ENCODE measurements at regions not wholly inside any gene's neighbourhood (a gene's known extent, or its start where the extent isn't known, plus 50 kb on each side); places are given as distances from the start of the nearest gene placed in this dataset.

DNA sequence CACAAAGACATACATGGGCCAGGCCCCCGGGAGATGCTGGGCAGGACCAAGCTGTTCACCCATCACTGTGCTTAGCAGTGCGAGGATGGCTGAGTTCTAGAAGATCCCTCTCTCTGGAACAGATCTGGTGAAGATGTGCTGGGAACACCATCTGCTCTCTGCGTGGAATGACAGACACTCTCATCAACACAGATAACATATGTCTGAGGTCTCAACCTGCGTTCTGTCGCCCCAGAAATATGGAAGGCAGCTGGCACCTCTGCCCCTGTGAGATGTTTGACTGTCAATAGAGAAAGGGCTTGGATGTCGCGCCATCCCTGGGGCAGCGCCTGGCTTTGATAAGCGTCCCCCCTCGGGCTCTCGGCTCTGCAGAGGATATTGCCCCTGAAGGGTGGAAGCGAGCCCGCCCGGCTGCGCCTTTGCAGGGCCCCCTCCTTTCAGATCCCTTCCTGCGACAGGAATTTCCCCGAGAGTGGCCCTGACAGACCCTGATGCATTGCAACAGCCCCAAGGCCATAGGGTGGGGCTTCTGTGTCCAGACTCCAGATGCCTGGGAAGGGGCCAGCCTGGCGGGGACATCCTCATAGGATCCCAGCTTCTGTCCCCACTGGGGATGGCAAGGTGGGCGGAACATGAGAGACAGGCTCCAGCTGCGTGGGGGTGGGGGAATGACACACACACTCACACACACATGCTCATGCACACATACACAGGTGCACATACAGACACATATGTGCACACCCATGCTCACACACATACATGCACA lies 86.9 kb upstream of the ZNF469 start:
- FAIRE-seq (no peak), DNase-seq (ENCODE audit: low spot score in 2 of 2) (no peak)

DNA sequence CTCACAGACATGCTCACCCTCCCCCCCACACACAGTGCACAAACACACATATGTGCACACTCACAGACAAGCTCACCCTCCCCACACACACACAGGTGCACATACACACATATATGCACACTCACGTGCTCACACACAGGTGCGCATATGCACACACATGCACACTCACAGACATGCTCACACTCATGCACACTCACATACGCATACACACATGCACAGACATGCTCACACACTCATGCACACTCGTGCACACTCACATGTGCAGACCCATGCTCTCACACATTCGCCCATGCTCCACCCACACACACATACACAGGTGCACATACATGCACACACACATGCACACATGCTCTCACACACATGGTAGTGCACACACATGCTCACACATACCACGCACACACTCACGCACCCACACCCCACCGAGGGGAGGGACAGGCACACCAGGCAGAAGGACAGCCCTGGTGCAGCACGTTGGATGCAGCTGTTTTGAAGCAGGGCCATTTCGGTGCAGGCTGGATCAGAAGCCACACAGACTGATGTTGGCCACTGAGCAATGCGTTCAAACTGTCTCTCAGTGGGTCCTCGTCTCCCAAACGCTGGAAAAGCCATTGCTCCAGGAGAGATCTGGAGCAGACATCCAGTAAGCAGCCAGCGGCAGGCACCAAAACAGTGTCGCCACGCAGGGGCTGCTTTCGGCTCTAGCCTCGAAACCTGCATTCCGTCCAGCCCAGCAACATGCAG lies 86.2 kb upstream of the ZNF469 start:
- DNase-seq (ENCODE audit: low spot score in 2 of 2) (no peak), FAIRE-seq (no peak)

DNA sequence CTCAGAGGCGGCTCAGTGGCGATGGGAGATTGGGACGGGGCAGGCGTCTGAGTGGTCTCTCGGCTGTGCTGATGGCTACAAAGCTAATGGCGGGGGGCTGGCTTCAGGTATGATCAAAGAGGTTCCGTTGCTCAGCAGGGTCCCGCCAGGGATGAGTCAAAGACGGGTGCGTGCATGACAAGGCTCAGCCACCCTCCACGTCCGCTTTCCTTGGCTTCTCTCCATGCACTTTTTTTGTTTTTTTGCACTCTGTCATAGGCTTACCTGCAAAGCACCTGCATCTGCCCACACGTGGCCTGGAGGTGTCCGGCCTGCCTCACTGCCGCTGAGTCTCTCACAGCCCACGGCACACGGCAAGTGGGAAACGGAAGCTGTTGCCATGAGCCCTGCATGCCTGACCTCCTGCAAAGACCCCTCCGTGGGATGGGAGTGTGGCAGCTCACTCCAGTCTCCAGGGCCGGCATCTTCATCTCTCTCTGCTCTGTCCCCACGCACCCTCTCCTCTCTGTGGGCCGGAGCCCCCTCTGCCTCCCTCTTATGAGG lies 85.5 kb upstream of the ZNF469 start:
- FAIRE-seq (no peak), DNase-seq (ENCODE audit: low spot score in 2 of 2) (no peak)

DNA sequence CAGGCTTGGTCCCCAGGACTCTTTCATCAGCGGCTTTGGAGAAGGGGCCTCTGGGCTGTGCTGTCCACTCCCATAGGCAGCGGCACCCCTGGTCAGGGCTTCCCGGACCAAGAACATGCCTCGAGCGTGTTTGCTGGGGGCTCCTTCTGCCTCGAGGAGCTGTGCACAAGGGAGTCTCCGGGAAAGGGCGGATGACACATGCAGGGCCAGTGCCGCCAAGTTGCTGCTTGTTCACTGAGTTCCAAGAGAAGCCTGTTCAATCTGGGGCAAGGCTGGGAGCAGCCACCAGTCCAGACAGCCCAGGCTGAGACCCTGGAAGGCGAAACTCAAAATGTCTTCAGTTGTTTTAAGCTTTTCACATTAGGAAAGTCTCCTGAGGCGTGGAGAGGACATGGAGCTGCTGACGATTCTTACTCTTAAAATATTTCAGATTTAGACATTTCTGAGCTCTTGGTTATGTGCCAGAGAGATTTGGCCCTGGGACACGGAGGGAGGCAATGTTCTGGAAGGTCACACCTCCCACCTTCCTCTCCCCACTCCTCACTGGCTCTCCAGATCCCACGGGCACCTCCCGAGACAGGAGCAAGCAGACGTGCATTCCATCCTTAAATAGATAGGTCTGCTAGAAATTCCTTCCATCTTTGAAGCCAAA lies 84.5 kb upstream of the ZNF469 start:
- no peak for FAIRE-seq

DNA sequence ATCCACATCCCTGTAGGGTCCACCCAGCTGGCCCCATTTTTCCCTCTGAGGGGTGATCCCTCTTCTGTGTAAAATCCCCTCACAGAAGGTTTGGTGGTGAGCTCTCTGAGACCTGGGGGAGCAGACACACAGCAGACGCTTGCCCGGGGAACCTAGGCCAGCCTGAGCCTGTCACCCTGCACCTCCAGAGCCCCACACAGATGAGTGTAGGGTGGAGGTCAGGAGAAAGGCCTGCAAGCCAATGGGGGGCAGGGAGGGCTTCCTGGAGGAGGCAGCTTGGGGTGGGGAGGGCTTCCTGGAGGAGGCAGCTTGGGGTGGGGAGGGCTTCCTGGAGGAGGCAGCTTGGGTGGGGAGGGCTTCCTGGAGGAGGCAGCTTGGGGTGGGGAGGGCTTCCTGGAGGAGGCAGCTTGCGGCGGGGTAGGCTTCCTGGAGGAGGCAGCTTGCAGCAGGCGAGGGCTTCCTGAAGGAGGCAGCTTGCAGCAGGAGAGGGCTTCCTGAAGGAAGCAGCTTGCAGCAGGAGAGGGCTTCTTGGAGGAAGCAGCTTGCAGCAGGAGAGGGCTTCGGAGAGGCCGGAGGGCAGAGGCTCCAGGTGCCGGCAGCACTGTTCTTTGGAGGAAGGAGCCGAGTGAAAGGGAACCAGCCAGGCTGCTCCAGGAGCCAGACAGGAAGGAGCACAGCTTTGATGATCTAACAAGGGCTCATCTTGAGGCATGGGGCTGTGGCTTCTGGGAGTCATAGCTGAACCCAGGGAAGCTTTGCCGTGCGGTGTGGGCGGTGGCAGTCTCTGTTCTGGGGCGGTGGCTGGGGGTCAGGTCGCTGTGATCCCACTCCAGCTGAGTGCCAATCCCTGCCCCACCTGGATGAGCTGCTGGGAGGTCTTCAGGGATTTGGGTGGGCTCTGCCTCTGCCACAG lies 83.7 kb upstream of the ZNF469 start:
- DNase-seq (ENCODE audit: low spot score in 2 of 2) (no peak), FAIRE-seq (no peak)

More for the DNA sequence above, 84.5 kb upstream of the ZNF469 start:
- DNase-seq (ENCODE audit: low spot score in 2 of 2), result no peak

DNA sequence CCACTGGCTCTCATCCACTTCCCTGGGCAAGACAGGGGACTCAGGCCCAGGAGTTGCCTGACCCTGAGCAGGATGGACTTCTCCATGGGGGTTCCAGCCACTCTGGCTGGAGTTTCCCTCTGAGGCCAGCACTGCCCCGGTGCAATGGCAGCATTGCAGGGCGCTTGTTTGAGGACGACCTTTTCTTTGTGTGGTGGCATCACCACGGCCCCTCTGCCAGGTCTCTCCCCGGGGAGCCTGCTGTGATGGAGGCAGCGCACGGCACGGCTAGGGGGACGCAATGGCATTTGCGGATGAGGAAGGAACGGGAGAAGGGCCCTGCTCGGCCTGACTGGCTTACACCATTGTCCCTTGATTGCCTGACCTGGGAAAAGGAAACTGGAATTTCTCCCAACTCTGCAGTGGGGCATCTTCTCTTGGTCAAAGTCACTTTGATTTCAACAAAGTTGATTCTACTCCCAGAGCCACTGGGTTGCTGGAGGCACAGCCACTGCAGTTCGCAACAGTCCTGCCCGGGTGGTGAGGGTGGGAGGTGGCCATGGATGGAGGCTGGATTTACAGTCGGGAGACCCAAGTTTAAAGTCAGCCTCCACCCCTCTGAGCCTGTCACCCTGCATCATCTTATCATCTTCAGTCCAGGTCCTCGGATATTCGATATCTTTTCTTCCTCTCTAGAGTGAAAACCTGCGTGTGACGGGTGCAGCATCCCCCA lies 82.9 kb upstream of the ZNF469 start:
- no peak for FAIRE-seq
- no peak for DNase-seq (ENCODE audit: low spot score in 2 of 2)

DNA sequence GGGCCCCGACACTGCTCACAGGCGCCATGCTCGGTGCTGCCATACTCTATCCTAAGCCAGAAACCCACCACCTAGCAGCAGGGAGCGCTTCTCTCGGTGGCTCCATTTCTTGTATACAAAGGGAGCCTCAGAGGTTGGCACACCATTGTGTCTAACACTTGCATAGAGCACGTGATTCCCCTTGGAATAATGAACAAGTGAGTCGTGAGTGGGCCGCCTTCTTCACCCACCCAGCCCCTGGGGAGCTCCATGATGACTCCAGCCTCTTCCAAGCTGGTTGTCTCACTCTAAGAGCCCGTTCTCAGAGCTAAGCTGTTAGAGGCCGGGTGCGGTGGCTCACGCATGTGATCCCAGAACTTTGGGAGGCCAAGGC lies 82.3 kb upstream of the ZNF469 start:
- DNase-seq (ENCODE audit: low spot score in 2 of 2) (no peak), FAIRE-seq (no peak)

DNA sequence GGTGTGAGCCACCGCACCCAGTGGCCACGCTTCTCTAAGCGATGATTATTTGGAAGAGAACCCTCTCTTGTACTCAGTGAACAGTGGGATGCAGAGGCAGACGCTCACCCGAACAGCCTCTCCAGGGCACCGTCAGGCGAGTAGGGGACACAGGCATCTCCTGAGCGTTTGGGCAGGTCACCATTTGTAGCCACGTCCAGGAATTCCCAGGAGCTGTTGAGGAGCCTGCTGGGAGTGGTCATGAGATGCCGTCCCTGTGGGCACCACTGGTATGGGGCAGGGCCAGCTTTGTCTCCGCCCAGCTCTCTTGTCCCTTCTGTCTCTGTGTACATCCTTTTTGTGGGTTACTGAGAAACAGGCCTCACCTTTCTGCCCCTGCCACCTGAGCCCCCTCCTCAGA lies 81.3 kb upstream of the ZNF469 start:
- DNase-seq (ENCODE audit: low spot score in 2 of 2) (no peak), FAIRE-seq (no peak)

DNA sequence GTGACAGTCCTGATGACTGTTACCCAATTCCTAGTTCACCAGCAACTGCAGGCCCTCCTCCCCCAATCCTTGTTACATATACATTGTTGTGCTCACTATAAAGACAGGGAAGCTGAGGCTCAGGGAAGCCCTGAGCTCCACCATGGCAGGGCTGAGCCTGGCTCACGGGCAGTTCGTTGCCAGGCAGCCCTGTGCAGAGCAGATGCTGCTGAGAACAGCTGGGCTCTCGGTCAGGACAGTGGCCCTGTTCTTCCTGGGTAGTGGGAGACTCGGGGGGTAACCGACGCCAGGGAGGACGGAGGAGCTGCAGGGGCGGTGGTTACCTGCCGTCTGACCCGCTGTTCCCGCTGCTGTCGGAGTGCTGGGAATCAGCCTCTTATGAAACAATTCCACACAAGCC lies 80.9 kb upstream of the ZNF469 start:
- DNase-seq (ENCODE audit: low spot score in 2 of 2) (no peak), FAIRE-seq (no peak)

DNA sequence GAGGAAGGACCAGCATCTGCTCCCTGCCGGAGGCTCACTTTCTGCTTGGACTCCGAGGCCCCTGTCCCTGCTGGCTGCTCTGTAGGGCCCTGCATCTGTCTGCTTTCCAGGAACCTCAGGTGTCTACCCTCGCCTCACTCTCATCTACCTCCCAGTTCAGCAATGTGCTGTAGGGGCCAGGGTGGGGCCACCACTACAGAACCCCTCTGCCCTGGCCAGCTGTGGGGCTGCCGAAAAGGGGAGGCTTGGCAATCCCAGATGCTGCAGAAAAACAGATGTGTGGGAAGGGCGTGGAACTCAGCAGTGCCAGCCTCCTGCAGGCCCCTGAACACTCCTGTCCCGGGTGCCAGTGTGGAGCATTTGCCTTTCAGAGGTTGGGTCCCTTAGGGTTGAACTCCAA lies 80.1 kb upstream of the ZNF469 start:
- FAIRE-seq (no peak), DNase-seq (ENCODE audit: low spot score in 2 of 2) (no peak)

DNA sequence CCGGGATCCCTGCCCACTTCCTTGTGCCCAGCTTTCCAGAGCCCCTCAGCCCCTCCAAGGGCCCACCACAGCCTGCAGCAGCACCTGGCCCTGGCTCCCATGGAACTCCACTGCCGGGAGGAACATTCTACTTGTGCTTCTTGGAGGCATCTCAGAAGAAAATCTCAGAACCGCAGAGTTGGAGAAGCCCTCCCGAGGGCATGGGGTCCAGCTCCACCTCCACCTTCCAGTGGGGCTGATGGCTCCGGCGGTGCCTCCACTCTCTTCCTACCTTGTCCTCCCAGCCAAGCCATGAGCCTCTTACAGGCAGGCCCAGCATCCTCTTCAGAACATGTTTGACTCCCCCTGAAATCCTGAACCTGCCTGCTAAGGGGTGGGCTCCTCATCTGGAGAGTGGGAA lies 79.4 kb upstream of the ZNF469 start:
- DNase-seq (ENCODE audit: low spot score in 2 of 2) (no peak), FAIRE-seq (no peak)

DNA sequence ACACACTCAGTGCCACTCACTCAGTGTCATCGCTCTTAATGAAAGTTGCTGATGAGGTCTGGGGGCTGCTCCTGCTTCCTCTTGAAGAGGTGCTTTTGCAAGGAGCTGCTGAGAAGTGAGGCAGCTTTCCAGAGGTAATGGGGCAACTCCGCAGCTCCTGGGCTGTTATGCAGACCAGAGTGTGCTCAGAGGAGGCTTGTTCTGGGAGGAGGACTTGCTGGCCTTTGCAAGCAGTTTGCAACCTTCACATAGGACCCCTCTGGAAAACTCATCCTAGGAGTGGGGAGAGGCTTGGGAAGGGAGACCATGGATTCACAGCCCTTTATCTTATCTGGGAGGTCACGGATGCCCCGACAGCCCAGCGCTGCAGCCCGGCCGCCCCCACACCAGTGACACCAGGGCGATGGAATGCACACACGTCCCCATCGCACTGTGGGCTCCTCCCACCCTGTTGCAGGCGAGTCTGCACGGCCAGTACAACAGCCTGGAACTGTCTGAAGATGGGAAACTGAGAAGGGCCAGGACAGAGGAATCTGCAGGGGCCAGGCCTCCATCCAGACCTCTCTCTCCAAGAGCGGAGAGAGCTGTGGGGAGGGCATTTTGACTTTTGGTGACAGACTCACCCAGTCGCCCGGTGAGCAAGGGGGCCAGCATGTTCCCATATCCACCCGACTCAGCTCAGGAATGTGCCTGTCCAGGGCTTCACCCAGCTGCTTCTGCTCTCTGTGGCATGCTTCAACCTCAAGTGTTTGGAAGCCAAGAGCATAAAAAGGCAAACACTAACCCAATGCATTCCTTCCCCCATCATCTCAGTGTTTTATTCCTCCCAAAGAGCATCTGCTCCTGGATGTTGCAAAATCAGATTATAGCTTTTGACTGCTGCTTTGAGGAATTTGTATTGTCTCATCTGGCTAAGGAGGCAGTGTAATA lies 78.6 kb upstream of the ZNF469 start:
- FAIRE-seq, result no peak
- no peak for DNase-seq (ENCODE audit: low spot score in 2 of 2)

DNA sequence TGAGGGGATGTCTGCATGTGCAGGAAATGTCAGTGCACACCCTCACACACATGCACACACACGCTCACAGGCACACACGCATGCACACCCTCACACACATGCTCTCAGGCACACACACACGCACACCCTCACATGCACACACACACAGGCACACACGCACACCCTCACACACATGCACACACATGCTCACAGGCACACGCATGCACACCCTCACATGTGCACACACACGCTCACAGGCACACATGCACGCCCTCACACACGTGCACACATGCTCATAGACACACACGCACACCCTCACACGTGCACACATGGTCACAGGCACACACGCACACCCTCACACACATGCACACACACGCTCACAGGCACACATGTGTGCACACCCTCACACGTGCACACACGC lies 77.6 kb upstream of the ZNF469 start:
- no peak for FAIRE-seq
- no peak for DNase-seq (ENCODE audit: low spot score in 2 of 2)

DNA sequence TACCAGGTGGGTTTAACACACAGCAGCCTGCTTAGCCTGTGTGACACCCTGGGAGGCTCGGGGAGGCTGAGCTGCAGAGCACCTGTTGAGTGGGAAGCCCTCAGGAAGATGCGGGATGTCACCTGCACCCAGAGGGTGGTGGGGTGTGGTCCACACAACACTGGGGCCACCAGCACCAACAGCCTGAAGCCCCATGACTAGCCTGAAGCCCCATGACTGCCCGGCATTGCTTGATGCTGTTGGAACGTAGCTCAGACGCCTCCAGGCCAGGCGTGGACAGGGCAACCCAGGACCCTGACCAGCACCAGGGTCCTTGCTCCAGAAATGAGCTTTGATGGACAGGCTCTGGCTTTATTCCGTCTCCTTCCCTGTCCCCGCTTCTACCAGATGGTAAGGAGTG lies 76.3 kb upstream of the ZNF469 start:
- DNase-seq (ENCODE audit: low spot score in 2 of 2) (no peak), FAIRE-seq (no peak)

DNA sequence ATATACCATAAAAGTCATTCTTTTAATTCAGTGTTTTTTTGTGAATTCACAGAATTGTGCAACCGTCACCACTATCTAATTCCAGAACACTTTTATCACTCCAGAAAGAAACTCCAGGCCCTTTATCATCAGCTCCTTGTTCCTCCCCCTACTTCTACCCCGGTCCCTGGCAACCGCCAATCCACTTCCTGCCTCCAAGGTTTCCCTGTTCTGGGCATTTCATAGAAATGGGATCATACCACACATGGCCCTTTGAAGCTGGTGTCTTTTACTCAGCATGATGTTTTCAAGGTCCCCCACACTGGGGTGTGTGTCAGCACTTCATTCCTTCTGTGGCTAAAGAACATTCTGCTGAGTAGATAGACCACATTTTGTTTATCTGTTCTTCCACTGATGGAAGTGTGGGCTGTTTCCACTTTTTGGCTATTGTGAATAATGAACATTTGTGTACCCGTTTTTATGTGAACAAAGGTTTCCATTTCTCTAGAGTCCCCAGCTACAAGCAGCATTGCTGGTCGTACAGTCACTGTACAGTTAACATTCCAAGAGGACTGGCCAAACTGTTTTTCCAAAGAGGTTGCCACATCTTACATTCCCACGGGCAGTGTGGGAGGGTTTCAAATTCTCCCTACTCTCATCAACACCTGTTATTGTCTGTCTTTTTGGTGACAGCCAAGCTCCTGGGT lies 75.8 kb upstream of the ZNF469 start:
- FAIRE-seq (no peak), DNase-seq (ENCODE audit: low spot score in 2 of 2) (no peak)

DNA sequence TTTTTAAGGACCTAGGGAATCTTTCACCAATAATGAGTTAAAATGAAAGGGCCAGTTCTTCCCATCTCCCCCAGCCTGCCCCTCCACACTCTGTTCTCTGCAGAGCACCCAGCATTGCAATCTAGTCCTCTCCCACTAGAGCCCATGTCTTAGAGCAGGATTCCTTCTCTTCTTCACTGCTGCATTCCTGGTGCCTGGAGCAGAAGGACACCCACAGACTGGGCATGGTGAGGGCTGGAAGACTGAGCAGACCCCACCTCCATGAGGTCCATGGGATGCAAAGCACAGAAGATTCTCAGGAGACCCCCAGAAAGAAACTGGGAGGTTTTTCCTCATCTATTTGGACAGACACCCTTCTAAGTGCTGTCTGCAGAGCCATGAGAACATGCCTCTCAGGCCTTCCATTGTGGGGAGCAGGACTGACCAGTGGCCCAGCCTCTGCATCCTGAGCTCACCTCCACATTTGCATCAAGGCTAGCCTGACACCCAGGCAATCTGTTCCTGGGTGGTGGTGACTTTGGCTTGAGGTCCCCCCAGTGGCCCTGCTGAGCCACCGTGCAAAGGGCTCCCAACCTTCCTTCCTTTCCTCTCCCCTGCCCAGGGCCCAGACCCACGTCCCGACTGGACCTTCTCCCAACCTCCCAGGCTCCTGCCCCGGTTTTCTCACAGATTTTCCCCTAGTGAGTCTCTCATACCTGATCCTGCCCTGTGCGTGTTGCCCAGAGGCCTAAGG lies 74.2 kb upstream of the ZNF469 start:
- FAIRE-seq (no peak), DNase-seq (ENCODE audit: low spot score in 2 of 2) (no peak)

DNA sequence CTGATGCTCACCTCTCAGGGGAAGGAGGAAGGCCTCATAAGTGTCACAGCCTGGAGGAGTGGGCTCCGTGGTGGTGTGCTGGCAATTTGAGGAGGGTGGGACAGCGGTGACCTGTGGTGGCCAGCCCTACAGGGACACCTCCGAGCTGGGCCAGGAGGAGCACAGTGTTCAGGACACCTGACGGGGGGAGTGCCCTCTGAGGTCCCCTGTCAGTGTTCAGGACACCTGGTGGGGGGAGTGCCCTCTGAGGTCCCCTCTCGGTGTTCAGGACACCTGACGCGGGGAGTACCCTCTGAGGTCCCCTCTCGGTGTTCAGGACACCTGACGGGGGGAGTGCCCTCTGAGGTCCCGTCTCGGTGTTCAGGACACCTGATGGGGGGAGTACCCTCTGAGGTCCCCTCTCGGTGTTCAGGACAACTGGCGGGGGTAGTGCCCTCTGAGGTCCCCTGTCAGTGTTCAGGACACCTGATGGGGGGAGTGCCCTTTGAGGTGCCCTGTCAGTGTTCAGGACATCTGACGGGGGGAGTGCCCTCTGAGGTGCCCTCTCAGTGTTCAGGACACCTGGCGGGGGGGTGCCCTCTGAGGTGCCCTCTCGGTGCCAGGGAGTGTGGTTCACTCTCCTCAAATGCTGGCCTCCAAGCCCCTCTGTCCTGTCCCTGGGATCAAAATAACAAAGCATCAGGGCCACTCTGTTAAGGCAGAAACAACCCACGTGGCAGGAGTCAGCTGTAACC lies 73.4 kb upstream of the ZNF469 start:
- FAIRE-seq, result no peak
- no peak for DNase-seq (ENCODE audit: low spot score in 2 of 2)
